ENCODE measurements at regions not wholly inside any gene's neighbourhood (a gene's known extent, or its start where the extent isn't known, plus 50 kb on each side); places are given as distances from the start of the nearest gene placed in this dataset.
"Not testable (repeated sequence)": the region's sequence is repeated elsewhere in the genome, so short reads cannot be mapped to it uniquely, and the experiment has no call there.

- no peaks in the 10 kb centered on the region for H3K27me3 Mint-ChIP-seq
- intact Hi-C loops (cut with micrococcal nuclease): no loop called here
- H3K4me1 Mint-ChIP-seq (ENCODE audit: low read depth): no peaks in the 10 kb centered on the region
- H3K27ac Mint-ChIP-seq: no peak overlapping the region
- H3K36me3 Mint-ChIP-seq (ENCODE audit: low read depth): no peaks in the 10 kb centered on the region
- no peak overlapping the region for H3K4me3 Mint-ChIP-seq
- no peaks in the 10 kb centered on the region for H3K9me3 Mint-ChIP-seq
These were observed 141.0 kb downstream of the OTOL1 start for GRCh38 chr3:161637559-161637958.

GRCh38 chr3:161639095-161639494 is 142.5 kb downstream of the OTOL1 start:
- H3K4me3 Mint-ChIP-seq; H3K27ac Mint-ChIP-seq; H3K9me3 Mint-ChIP-seq; intact Hi-C loops (cut with micrococcal nuclease); H3K36me3 Mint-ChIP-seq (ENCODE audit: low read depth); H3K4me1 Mint-ChIP-seq (ENCODE audit: low read depth); H3K27me3 Mint-ChIP-seq: not testable (repeated sequence)

GRCh38 chr3:161640181-161640580 is 143.6 kb downstream of the OTOL1 start:
- H3K4me3 Mint-ChIP-seq: no peak overlapping the region
- H3K27ac Mint-ChIP-seq: no peak overlapping the region
- no peaks in the 10 kb centered on the region for H3K4me1 Mint-ChIP-seq (ENCODE audit: low read depth)
- H3K36me3 Mint-ChIP-seq (ENCODE audit: low read depth): no peaks in the 10 kb centered on the region
- no peaks in the 10 kb centered on the region for H3K9me3 Mint-ChIP-seq
- intact Hi-C loops (cut with micrococcal nuclease): no loop called here
- no peaks in the 10 kb centered on the region for H3K27me3 Mint-ChIP-seq

- no peak overlapping the region for H3K27ac Mint-ChIP-seq
These were observed 144.7 kb downstream of the OTOL1 start for GRCh38 chr3:161641287-161641686.

GRCh38 chr3:161644891-161645635 is 148.5 kb downstream of the OTOL1 start:
- H3K4me3 Mint-ChIP-seq: no peak overlapping the region
- no peak overlapping the region for H3K27ac Mint-ChIP-seq
- no peaks in the 10 kb centered on the region for H3K9me3 Mint-ChIP-seq
- no peaks in the 10 kb centered on the region for H3K27me3 Mint-ChIP-seq
- H3K36me3 Mint-ChIP-seq (ENCODE audit: low read depth): no peaks in the 10 kb centered on the region
- no peaks in the 10 kb centered on the region for H3K4me1 Mint-ChIP-seq (ENCODE audit: low read depth)
- intact Hi-C loops (cut with micrococcal nuclease): no loop called here

More at GRCh38 chr3:161641287-161641686, 144.7 kb downstream of the OTOL1 start:
- Mint-ChIP-seq H3K9me3 (no peaks in the 10 kb centered on the region), H3K4me3 (no peak overlapping the region), H3K36me3 (ENCODE audit: low read depth) (no peaks in the 10 kb centered on the region), H3K4me1 (ENCODE audit: low read depth) (no peaks in the 10 kb centered on the region), H3K27me3 (no peaks in the 10 kb centered on the region)
- intact Hi-C loops (cut with micrococcal nuclease): no loop called here

GRCh38 chr3:161647936-161648470 is 151.4 kb downstream of the OTOL1 start:
- no peak overlapping the region for H3K27ac Mint-ChIP-seq
- H3K36me3 Mint-ChIP-seq (ENCODE audit: low read depth): no peaks in the 10 kb centered on the region
- no peak overlapping the region for H3K4me3 Mint-ChIP-seq
- intact Hi-C loops (cut with micrococcal nuclease): no loop called here
- H3K9me3 Mint-ChIP-seq: peaks cover 7% of the 10 kb centered on the region
- no peaks in the 10 kb centered on the region for H3K4me1 Mint-ChIP-seq (ENCODE audit: low read depth)
- no peaks in the 10 kb centered on the region for H3K27me3 Mint-ChIP-seq

GRCh38 chr3:161649900-161650484 is 153.4 kb downstream of the OTOL1 start:
- Mint-ChIP-seq H3K4me1 (ENCODE audit: low read depth) (no peaks in the 10 kb centered on the region), H3K27ac (no peak overlapping the region), H3K27me3 (no peaks in the 10 kb centered on the region), H3K9me3 (peaks cover 8% of the 10 kb centered on the region), H3K4me3 (no peak overlapping the region), H3K36me3 (ENCODE audit: low read depth) (no peaks in the 10 kb centered on the region)
- intact Hi-C loops (cut with micrococcal nuclease): no loop called here

GRCh38 chr3:161657786-161658185 is 161.2 kb downstream of the OTOL1 start:
- Mint-ChIP-seq H3K27ac (no peak overlapping the region), H3K9me3 (peaks cover 12% of the 10 kb centered on the region), H3K36me3 (ENCODE audit: low read depth) (no peaks in the 10 kb centered on the region), H3K4me3 (no peak overlapping the region), H3K27me3 (no peaks in the 10 kb centered on the region), H3K4me1 (ENCODE audit: low read depth) (no peaks in the 10 kb centered on the region)
- intact Hi-C loops (cut with micrococcal nuclease): no loop called here

GRCh38 chr3:161671141-161671540 is 174.5 kb downstream of the OTOL1 start:
- peaks cover 25% of the 10 kb centered on the region for H3K9me3 Mint-ChIP-seq
- H3K4me3 Mint-ChIP-seq: no peak overlapping the region
- no peaks in the 10 kb centered on the region for H3K27me3 Mint-ChIP-seq
- H3K36me3 Mint-ChIP-seq (ENCODE audit: low read depth): no peaks in the 10 kb centered on the region
- H3K4me1 Mint-ChIP-seq (ENCODE audit: low read depth): no peaks in the 10 kb centered on the region
- no peak overlapping the region for H3K27ac Mint-ChIP-seq
- intact Hi-C loops (cut with micrococcal nuclease): no loop called here

GRCh38 chr3:161672478-161672877 is 175.9 kb downstream of the OTOL1 start:
- H3K4me1 Mint-ChIP-seq (ENCODE audit: low read depth): no peaks in the 10 kb centered on the region
- no peak overlapping the region for H3K27ac Mint-ChIP-seq
- H3K27me3 Mint-ChIP-seq: no peaks in the 10 kb centered on the region
- H3K36me3 Mint-ChIP-seq (ENCODE audit: low read depth): no peaks in the 10 kb centered on the region
- H3K9me3 Mint-ChIP-seq: peaks cover 25% of the 10 kb centered on the region
- H3K4me3 Mint-ChIP-seq: no peak overlapping the region
- intact Hi-C loops (cut with micrococcal nuclease): no loop called here

GRCh38 chr3:161673866-161674265 is 177.3 kb downstream of the OTOL1 start:
- Mint-ChIP-seq H3K36me3 (ENCODE audit: low read depth) (no peaks in the 10 kb centered on the region), H3K4me3 (no peak overlapping the region), H3K9me3 (peaks cover 19% of the 10 kb centered on the region), H3K27ac (no peak overlapping the region), H3K27me3 (no peaks in the 10 kb centered on the region), H3K4me1 (ENCODE audit: low read depth) (no peaks in the 10 kb centered on the region)
- intact Hi-C loops (cut with micrococcal nuclease): no loop called here

GRCh38 chr3:161674402-161674801 is 177.8 kb downstream of the OTOL1 start:
- H3K9me3 Mint-ChIP-seq: peaks cover 14% of the 10 kb centered on the region
- no peaks in the 10 kb centered on the region for H3K4me1 Mint-ChIP-seq (ENCODE audit: low read depth)
- H3K27me3 Mint-ChIP-seq: no peaks in the 10 kb centered on the region
- no peaks in the 10 kb centered on the region for H3K36me3 Mint-ChIP-seq (ENCODE audit: low read depth)
- intact Hi-C loops (cut with micrococcal nuclease): no loop called here
- no peak overlapping the region for H3K4me3 Mint-ChIP-seq
- H3K27ac Mint-ChIP-seq: no peak overlapping the region

GRCh38 chr3:161681831-161682230 is 185.2 kb downstream of the OTOL1 start:
- H3K36me3 Mint-ChIP-seq (ENCODE audit: low read depth); H3K27ac Mint-ChIP-seq; H3K27me3 Mint-ChIP-seq; H3K4me1 Mint-ChIP-seq (ENCODE audit: low read depth); H3K4me3 Mint-ChIP-seq; intact Hi-C loops (cut with micrococcal nuclease): not testable (repeated sequence)
- H3K9me3 Mint-ChIP-seq: peaks cover 22% of the 10 kb centered on the region

- Mint-ChIP-seq H3K36me3 (ENCODE audit: low read depth) (no peaks in the 10 kb centered on the region), H3K9me3 (peaks cover 22% of the 10 kb centered on the region), H3K4me1 (ENCODE audit: low read depth) (no peaks in the 10 kb centered on the region), H3K27me3 (no peaks in the 10 kb centered on the region), H3K4me3 (no peak overlapping the region), H3K27ac (no peak overlapping the region)
- intact Hi-C loops (cut with micrococcal nuclease): no loop called here
These were observed 186.1 kb downstream of the OTOL1 start for GRCh38 chr3:161682715-161683114.

Data from dendritic cell treated with granulocyte-macrophage colony-stimulating factor and Interleukin-4, amounts not matched to agents 40 ng/mL and 50 ng/mL, for 4 days (primary cell).